ENCODE measurements at regions not wholly inside any gene's neighbourhood (a gene's known extent, or its start where the extent isn't known, plus 50 kb on each side); places are given as distances from the start of the nearest gene placed in this dataset.
"Not testable (repeated sequence)": the region's sequence is repeated elsewhere in the genome, so short reads cannot be mapped to it uniquely, and the experiment has no call there.

DNA sequence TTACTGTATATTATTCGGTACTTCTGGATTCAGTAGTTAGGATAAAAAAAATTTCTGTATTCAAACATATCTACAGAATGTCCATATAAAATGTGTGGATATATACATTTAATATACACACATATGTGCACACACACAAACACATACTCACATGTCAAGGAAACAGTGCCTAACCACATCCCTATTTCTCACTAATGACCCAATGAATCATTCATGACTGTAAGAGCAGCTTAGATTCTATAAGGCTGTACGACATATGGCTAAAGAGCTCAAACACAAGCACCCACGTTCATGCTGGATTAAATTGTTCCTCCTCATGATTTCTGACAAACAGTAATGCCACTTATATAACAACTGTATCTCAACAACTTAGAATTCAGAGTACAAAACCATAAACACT is 457.3 kb downstream of the ADCYAP1 start:
- intact Hi-C loops (cut with DNase I) = no loop called here
- DNase-seq = no peak

DNA sequence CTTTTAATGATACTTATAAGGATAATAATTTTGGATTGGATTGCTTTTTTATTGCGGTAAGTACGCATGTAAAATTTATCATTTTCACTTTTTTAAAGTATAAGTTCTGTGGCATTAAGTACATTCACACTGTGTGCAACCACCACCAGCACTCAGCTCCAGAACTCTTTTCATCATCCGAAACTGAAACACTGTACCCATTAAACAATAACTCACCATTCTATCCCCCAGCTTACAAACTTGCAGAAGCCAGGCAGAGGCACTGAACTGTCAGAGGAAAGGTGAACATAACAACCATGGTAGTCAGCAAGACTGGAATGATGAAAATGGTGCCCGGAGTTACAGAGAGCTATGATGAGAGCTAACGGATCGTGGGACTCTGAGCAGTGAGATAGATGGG is 465.9 kb downstream of the ADCYAP1 start:
- intact Hi-C loops (cut with DNase I) = no loop called here
- DNase-seq = no peak

DNA sequence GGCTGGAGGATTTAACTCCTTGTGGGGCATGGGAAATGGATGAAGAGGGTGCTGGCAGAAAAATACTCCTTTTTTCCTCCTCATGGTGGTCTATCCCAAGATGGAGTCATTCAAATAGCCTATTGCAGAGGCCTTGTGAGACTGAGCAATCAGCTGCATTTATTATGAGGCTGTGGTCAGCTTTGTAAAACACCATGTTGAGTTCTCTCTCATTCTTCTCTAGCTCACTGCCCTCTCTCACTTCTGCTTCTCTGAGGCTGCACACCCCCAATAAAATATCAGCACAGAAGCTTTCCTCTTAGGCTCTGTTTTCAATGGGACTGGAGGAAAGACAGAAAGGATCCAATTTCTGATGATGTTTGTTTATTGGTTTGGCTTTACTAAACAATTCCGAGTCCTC is 467.1 kb downstream of the ADCYAP1 start:
- intact Hi-C loops (cut with DNase I) = no loop called here
- DNase-seq = no peak

DNA sequence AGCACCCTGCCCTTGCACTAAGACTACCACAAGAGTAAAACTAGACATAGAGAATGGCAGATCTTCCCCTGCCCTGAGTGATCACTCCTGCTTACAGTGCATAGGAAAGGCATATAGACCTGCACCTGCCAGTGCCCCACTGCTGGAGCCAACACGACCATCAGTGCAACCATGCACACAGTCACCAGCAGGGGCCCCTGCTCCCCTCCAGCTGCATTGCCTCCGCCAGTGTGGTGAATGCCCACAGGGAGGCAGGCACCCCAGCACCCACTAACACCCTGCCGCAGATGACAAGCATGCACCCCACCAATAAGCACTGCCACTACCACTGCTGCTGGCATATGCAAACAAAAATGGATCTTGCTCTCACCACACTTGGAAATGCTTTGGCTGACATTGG is 478.8 kb downstream of the ADCYAP1 start:
- no peak for DNase-seq
- intact Hi-C loops (cut with DNase I) = no loop called here

DNA sequence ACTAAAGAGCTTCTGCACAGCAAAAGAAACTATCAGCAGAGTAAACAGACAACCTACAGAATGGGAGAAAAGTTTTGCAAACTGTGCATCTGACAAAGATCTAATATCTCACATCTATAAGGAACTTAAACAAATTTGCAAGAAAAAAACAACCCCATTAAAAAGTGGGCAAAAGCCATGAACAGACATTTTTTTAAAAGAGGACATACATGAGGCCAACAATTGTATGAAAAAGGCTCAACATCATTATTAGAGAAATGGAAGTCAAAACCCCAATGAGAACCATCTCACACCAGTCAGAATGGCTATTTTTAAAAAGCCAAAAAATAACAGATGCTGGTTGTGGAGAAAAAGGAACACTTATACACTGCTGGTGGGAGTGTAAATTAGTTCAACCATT is 483.8 kb downstream of the ADCYAP1 start:
- DNase-seq; intact Hi-C loops (cut with DNase I): not testable (repeated sequence)

DNA sequence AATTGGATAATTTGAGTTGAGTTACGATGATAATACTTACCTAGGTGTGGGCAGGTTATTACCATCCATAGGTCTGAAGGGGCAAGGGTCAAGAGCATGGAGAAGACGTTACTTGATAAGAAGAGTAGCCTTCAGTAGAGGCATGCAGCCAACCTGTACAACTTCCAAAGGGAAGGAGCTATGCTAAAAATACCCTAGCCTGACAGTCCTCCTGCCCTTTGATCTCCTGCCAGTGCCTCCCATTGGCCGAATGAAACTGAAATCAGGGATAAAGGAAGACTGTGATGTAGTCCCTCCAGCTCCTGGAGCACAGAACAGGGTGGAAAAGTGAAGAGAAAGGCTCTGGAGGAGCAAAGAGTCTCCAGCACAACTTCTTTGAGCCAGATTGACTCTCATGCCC is 487.4 kb downstream of the ADCYAP1 start:
- intact Hi-C loops (cut with DNase I) = no loop called here
- no peak for DNase-seq

DNA sequence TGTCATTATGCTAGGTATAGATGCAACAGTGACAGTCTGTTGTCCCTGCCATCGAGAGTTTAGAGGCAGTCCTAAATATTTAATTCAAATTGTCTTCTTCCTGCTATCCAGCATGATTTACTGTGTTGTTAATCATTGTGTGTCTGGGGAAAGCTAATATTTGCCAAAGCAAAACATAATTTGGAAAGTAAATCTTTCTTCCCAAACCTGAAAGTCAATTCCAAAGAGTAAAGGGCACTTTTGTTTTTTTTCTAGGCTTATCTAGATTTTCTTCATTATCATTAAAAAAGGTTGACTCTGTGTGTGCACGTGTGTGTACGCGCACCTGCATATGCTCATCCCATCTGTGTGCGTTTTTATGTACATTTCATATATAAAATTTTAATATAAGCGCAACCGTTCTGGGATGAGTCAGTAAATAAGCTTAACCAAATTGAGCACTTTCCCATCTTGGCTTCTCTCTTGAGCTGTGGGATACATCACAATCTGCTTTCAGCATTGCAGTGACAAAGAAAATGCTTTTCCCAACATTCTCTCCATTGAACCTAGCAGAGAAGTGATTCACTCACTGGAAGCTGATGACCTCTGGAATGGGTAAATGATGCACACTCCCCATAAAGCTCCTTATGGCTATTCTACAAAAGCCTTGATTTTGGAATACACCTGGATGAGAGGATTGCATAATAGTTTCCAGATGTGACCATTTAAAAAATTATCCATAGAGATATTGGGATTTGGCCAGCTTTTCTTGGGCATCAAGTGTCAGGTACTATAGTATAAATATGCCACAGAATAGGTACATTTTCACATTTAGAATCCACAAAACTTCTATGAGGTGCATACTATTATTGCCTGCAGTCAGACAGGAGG is 488.4 kb downstream of the ADCYAP1 start:
- DNase-seq = no peak
- intact Hi-C loops (cut with DNase I) = no loop called here

DNA sequence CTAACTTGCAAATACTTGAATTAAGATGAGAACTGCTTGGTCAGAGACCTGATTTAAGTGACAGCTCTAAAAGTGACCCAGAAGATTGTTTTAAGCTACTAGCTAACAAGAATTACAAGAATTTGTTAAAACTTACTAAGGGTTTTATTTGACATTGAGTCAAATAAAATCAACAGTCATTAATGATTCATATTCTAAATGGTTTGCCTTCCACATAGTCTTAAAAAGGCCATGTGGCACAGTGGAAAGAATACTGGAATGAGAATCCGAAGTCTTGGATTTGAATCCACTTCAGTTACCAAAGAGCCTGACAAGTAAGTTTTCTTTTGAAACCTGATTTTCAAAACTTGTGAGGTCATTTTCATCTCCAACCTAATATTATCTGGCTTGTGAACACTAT is 489.3 kb downstream of the ADCYAP1 start:
- intact Hi-C loops (cut with DNase I) = no loop called here
- no peak for DNase-seq

DNA sequence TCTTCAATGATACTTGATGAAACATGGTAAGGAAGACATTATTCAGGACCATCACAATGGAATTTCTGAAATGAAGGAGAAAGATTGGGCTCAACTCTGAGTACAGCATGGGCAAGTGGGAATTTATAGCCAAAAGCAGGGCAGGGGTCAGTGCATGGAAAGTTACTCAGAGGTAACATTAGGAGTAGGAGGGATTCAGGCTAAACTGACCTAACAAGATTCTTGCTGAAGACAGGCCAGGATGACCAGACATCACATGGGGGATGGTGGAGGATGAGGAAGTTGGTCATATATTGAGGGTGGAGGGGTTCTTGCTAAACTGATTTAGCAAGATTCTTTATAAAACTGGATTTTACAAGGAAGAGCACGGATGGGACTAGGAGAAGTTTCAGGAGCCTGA is 489.8 kb downstream of the ADCYAP1 start:
- intact Hi-C loops (cut with DNase I) = no loop called here
- DNase-seq = no peak

DNA sequence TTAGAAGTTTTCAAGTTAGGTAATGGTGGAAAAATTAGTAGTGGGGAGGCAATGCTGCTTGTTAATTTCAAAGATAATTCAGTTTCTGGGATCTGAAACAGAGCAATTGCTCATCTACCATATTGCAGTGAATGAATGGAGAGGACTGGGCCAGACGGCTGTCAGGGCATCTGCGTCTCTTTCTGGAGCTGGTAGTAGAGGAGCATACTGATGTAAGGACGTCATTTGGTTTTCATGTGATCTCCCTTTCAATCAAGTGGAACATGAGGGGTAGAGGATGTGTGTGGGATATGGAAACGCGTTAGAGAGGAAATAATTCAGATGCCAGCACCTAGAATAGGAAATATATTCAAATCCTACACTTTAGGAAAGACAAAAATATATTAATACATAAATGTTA is 490.3 kb downstream of the ADCYAP1 start:
- DNase-seq = no peak
- intact Hi-C loops (cut with DNase I) = no loop called here

DNA sequence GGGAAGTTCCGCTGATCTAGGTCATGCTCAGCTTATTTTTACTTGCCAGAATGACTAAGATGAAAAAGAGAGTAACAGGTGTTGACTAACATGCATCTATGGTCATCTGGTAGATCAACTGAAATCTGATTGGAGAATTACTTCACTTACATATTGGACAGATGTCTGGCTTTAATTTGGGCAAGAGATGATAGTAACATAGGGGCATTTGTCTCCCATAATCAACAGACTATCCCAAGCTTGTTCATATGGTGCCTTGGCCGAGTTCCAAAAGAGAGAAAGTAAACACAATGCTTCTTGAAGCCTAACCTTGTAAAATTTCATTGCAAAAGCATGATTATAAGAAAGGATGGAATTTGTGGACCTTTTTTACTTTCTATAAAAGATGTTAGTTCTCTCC is 503.7 kb downstream of the ADCYAP1 start:
- intact Hi-C loops (cut with DNase I) = no loop called here
- DNase-seq = no peak

DNA sequence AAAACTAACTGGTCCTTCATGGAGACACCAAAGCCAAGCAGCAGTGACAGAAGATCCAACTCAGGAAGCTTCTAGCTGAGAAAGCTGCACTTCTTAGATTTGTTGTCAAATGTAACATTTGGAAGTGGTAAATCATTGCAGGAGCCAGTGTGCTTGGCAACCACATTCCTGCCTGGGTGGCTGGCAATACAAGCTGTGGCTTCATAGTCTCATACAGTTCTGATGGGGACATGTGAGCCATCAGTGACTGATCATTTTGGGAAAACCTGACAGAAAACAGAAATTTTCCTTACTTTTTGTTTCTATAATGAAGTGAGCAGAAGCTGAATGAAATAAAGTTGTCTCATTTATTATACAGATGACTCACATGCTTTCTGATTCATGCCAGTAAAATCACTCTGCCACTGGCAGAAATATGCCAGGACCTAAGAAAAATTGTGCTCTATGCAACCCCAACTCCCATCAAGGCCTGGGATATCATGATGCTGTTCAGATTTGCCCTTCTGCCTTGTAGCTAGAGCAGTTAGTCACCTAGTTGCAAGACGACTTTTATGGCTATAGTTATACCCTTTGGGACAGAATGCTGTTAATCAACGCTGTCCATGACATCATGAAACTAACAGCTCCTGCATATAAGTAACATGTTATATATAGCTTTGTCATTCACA is 508.1 kb downstream of the ADCYAP1 start:
- no peak for DNase-seq
- intact Hi-C loops (cut with DNase I) = no loop called here

DNA sequence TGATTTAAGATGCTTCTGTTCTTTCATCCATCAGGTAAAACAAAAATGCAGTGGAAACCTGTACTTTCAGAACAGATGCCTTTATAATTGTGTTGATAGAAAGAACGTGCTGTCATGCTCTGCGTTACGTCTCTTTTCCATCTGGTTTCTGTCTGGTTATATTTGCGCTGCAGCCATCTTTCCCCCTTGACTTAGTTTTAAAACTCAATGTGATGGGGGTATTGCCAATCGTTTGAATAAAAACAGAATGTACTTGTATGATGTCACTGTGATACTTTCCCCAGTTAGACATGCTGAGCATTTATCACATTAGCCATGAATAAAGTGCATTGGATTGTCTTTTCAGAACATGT is 508.6 kb downstream of the ADCYAP1 start:
- intact Hi-C loops (cut with DNase I) = no loop called here
- DNase-seq = no peak

DNA sequence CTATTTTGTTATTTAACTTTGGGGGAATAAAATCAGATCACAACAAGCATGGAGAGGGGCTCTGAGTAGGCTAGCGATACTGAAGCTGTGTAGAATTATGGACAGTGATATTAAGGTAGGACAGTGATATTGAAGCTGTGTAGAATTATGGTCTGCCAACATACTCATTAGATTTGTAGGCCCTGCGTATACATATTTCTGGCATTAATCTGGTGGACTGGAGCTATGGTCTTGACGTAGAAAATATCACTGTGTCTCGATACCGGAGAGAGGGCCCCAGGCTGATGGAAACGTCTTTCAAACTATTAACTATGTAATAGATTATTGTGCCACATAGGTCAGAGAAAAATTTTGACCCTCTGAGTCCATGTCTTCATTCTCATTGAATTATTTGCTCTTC is 511.4 kb downstream of the ADCYAP1 start:
- intact Hi-C loops (cut with DNase I) = no loop called here

DNA sequence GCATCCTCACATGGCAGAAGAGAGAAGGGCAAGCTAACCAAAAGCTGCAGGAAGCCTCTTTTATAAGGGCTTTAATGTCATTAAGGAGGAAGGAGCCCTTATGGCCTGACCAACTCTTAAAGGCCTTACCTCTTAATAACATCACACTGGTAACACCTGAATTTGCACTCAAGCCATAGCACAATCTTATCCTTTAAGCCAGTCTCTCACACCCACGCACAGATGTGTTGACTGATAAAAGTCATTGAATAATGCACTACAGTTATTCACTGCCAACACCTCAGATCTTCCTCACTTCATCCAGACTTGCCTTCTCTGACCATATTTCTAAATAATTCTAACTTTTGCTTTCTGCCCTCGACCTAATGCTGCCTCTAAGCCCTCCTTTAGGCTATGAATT is 516.8 kb downstream of the ADCYAP1 start:
- no peak for DNase-seq
- intact Hi-C loops (cut with DNase I) = no loop called here

More for the DNA sequence above, 511.4 kb downstream of the ADCYAP1 start:
- DNase-seq = no peak

DNA sequence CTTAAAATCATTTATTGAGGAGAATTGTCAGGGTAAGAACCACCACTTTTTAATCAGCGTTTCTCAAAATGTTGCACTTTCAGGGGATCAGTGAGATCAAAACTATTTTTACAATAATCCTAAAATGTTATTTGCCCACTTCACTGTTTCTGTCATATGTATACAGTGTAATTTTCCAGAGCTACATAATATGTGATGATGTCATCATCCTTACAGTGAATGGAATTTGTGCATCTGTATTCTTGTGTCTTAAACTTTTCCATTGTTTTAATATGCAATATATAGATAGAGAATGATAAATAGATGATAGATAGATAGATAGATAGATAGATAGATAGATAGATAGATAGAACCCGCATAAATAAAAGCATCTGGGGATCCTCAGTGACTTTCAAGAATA is 518.0 kb downstream of the ADCYAP1 start:
- intact Hi-C loops (cut with DNase I) = no loop called here
- DNase-seq = no peak

DNA sequence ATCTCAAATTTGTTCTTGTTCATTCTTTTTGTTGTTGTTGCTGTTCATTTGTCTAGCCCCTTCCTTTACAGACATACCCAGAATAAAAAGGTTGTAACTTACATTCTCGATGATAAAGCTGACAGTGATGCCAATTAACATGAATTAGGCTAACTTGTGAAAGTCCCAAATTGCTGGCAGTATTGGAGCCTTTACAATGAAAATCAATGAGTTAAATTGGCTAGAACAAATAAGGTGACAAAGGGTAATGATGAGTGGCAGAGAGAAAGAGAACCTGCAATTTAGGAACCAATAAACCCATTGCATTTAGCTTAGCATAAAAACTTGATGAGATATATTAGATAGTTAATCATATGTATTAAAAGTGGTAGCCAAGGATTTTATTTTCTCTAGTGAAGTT is 521.0 kb downstream of the ADCYAP1 start:
- no peak for DNase-seq
- intact Hi-C loops (cut with DNase I) = no loop called here

DNA sequence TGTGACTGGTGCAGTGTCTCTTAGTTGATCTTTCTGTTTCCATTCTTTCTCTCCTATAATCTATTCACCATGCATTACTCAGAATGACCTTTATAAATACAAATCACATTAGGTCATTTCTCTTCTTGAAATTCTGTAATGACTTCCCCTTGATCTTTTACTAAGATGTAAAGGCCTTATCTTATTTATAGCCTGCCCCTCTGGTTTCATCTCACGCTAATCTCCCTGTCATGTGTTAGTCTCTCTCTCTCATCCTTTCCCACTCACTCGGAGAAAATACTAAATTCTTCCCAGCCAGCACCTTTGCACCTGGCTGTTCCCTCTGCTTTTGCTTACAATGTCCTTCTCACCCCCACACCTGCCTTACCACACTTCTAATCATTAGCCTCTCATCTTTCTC is 530.8 kb downstream of the ADCYAP1 start:
- DNase-seq = no peak
- intact Hi-C loops (cut with DNase I) = no loop called here

DNA sequence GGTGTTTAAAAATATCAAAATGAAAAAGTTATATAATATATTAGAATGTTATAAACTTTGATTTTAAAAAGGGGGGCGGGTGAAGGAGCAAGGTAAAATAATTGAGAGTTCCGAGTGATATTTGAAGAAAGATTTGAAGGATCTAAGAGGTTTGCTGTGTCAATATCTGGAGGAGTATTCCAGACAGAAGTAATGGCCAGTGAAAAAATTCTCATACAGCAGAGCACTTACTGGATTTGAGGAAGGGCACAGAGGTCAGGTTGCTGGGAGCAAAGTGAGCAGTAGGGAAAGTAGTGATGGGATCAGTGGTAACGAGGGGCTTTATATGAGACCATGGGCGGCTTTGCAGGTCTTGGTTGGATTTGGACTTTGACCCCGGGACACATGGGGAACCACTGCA is 531.5 kb downstream of the ADCYAP1 start:
- intact Hi-C loops (cut with DNase I) = no loop called here
- no peak for DNase-seq

DNA sequence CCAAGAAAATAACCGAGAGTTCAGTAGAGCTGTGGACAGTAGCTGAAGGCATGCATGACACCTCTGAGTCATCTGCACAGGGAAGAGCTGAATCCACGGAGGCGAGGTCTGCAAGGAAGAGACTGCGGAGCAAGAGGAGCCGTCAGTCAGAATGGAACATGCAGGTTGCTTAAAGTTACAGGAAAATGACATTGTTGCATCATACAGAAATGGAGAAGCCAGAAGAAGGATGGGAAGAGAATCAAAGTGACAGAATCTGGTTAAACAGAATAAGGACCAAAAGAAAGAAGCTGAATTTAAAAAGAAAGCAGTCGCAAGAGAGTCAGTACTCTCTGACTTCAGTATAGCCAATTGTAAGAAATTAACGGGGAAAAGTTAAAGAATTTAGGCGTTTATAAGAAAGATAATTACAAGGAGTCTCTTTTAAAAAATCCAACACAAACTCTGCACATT is 533.8 kb downstream of the ADCYAP1 start:
- no peak for DNase-seq
- intact Hi-C loops (cut with DNase I) = no loop called here

DNA sequence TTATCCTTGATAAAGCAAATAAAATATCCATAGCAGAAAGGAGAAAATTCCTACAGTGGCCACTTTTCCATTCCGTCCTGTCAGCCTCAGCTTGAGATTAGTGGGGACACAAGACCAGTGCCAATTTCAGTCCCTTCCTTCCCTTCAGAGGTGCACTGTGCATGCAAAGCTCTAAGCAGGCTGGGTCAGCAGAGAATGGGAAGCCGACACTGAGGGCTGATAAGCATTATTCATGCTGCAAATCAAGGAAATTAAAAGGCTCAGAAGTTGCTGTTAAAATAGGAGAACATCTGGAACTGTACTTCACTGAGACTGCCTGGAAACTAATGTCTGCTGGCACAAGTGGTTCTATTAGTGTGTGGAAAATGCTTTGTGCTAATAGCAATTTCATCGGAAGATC is 534.3 kb downstream of the ADCYAP1 start:
- no peak for DNase-seq
- intact Hi-C loops (cut with DNase I) = no loop called here

All from head of caudate nucleus (tissue), 42 donors.